Right lobe of liver (tissue), 4 donors: ENCODE measurements at regions not wholly inside any gene's neighbourhood (a gene's known extent, or its start where the extent isn't known, plus 50 kb on each side); places are given as distances from the start of the nearest gene placed in this dataset.

Experiments used
- CTCF ChIP-seq, 4 donors: fragments of 200-600 bp in 3 of 4; fragments of 450-650 bp in 1 of 4; IDR thresholded peaks; one replicate each; pipeline versions ENCODE4 v1.5.1 to v1.8.0; 2016 to 2022; ENCODE audit warnings: antibody characterized with exemption in 4 of 4, mild to moderate bottlenecking in 2 of 4
- POLR2A ChIP-seq: fragments of 450-650 bp; IDR thresholded peaks from one replicate; pipeline ENCODE4 v1.6.1; 2017; ENCODE audit warnings: antibody characterized with exemption, mild to moderate bottlenecking
- donor health status: DM: no; HTN: no; CAD: no.
- donor health status: DM: no; HTN: no; CAD: no.
- donor health status: DM: no; HTN: yes; CAD: no.

- TF ChIP-seq CTCF (IDR thresholded peaks at IDR 0.05) (no peak), POLR2A (no peak)
Measured at GRCh38 chr5:144598451-144599068, 427.9 kb downstream of the KCTD16 start.
